IPS-NIHi7 (cell line): ENCODE measurements at regions not wholly inside any gene's neighbourhood (a gene's known extent, or its start where the extent isn't known, plus 50 kb on each side); places are given as distances from the start of the nearest gene placed in this dataset.
A peak's percentile ranks its signal among the peaks of the same experiment; 100 is the strongest.

Experiments used
- DNase-seq: peaks from one replicate; pipeline ENCODE4 v3.0.0; 2012; ENCODE audit warnings: mixed read lengths; ENCODE audit errors: extremely low spot score

- DNase-seq, result no peak
These were observed 138.5 kb downstream of the RBM26 start for GRCh38 chr13:79267560-79267959.

- no peak for DNase-seq
These were observed 147.6 kb downstream of the RBM26 start for GRCh38 chr13:79258489-79258888.

GRCh38 chr13:79246578-79246949, 159.5 kb downstream of the RBM26 start:
- no peak for DNase-seq

- peak; percentile 28 for DNase-seq
These were observed 160.0 kb downstream of the RBM26 start for GRCh38 chr13:79245937-79246577.

- DNase-seq, result no peak
These were observed 164.4 kb downstream of the RBM26 start for GRCh38 chr13:79241697-79242096.

DNA sequence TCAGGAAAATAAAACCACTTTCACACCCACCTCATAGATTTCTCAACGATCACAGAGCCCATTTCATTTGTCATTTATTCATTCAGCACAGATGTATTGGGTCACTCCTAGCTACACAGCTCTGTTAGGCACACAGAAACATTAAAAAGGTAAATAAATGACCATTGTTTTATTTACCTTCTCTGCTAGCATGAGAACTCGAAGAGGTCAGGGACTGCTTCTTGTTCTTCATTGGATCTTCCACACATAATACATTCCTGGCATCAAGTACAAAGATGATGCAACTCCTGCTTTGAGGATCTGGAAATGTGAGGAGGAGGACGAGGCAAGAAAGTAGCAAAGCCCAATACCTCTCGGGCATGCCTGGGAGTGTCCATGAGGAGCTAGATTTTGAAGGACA, 168.1 kb downstream of the RBM26 start:
- DNase-seq, result no peak

GRCh38 chr13:79231887-79232286, 174.2 kb downstream of the RBM26 start:
- DNase-seq, result no peak

- DNase-seq, result no peak
These were observed 176.3 kb downstream of the RBM26 start for GRCh38 chr13:79229761-79230160.

GRCh38 chr13:79228972-79229371, 177.1 kb downstream of the RBM26 start:
- DNase-seq, result no peak

DNA sequence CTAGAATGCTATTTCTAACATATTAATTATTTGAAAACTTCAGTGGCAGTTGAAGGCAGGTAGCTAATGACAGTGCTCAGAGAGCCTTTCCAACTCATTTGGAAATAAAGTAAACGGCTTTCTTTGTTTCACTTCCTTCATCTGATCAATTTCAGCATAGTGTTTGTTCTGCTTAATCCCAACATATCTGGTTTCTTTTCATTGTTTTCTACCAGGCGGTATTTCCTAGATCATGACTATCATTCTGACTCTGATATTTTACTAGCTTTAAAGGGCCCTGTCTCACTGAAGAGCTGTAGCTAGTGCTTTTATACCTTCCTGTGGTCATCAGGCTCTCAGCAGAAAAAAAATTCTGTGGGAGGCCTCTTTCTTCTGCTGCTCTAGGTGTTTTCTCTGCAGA, 178.6 kb downstream of the RBM26 start:
- no peak for DNase-seq

- DNase-seq, result peak; percentile 39
These were observed 179.1 kb downstream of the RBM26 start for GRCh38 chr13:79226938-79227337.

DNA sequence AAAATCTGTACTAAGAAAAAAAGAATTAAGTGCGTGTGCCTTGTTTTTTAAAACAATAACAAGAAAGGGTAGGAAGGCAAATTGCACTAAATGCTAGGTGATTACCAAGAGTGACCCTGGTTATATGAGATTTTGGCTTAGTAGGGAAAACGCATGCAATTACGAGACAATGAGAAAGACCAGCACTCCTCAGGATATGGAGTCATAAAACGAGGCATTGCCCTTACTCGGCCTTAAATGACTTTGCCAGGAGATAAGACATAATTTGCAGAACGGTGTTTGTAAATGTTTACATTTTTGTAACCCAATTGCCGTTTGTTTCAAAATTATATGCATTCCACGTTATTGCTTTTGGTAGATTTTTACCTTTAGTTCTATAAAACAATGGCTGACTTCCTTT, 179.8 kb downstream of the RBM26 start:
- DNase-seq, result no peak

DNA sequence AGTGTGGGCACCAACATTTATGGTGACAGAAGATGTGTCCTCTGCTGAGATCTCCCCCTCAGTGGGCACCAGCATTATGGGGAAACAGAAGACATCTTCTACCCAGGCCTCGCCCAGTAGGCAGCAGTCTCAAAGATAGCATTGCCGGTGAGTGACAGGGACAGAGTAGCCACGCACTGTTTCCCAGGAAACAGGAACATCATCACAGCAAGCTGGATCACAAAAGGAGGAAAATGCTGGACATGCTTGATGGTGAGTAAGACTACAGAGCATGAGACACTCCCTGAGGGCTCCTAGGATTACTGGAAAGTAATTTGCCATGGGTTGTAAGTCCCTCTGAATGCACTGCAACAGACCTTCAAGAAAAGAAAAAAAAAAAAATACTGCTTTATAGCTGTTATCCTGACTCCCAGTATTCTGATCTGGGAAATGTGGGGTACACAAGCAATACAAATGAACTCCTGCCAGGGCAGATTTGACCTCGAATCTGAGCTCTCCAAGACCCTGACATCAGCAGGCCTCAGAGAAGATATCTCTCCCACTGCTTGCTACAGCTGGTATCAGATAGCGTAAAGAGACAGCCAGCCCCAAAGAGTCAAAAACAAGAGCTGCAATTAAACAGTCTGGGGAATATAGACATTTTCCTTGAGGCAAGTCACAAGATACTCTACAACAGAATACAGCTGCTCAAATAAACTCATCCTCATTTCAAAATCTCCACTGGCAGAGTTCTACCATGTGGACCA, 180.4 kb downstream of the RBM26 start:
- no peak for DNase-seq

DNA sequence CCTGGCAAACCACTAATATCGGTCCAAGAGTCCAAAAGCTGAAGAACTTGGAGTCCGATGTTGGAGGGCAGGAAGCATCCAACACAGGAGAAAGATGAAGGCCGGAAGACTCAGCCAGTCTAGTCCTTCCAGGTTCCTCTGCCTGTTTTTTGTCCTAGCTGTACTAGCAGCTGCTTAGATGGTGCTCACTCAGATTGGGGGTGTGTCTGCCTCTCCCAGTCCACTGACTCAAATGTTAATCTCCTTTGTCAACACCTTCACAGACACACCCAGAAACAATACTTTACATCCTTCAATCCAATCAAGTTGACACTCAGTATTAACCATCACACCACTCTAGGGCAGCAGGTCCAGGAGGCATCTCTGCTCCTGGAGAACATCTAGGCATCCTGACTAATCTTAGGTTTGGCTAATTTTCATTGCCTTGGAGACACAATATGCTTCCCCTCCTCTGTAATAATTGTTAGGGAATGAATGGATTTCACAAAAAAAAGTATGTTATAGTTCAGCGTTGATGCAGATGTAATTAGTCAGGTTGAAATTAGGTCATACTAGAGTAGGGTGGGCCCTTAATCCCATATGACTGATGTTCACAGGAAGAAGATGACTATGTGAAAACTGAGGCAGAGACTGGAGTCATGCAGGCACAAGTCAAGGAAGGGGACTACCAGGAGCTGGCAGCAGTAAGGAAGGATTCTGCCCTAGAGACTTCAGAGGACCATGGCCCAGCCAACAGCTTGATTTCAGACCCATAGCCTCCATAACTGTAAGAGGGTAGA, 183.4 kb downstream of the RBM26 start:
- no peak for DNase-seq

GRCh38 chr13:79212064-79212619, 193.9 kb downstream of the RBM26 start:
- DNase-seq, result no peak

- no peak for DNase-seq
These were observed 194.7 kb downstream of the RBM26 start for GRCh38 chr13:79211377-79211776.

- no peak for DNase-seq
These were observed 208.1 kb downstream of the RBM26 start for GRCh38 chr13:79197933-79198332.

DNA sequence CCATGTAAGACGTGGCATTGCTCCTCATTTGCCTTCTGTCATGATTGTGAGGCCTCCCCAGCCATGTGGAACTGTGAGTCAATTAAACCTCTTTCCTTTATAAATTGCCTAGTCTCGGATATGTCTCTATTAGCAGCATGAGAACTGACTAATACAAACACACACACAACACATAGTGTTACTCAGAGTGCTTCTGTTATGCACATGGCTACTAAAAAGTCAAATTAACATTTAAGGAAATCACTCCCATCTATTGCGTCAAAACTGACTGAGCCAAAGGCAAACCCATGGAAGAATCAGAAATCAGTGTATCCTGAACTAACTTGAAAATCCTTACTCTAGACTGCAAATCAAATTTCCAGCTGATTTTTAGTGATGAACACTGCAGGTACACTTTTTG, 209.2 kb downstream of the RBM26 start:
- no peak for DNase-seq

DNA sequence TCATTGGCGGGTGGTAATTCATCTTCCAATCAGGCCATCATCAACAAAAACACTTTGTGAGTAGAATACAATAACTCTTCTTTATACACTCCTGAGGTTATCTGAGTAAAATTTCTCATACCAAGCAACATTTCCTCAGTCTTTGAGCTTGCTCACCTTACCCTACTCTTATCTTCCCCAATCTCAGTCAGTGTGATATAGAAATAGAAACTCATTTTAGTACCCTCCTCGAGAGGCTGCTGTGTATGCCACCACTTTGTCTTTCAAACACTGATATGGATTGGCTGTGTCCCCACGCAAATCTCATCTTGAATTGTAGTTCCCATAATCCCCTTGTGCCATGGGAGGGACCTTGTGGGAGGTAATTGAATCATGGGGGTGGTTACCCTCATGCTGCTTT, 209.7 kb downstream of the RBM26 start:
- DNase-seq, result no peak

- no peak for DNase-seq
These were observed 211.3 kb downstream of the RBM26 start for GRCh38 chr13:79194727-79195126.

GRCh38 chr13:79194272-79194671, 211.8 kb downstream of the RBM26 start:
- DNase-seq, result no peak

DNA sequence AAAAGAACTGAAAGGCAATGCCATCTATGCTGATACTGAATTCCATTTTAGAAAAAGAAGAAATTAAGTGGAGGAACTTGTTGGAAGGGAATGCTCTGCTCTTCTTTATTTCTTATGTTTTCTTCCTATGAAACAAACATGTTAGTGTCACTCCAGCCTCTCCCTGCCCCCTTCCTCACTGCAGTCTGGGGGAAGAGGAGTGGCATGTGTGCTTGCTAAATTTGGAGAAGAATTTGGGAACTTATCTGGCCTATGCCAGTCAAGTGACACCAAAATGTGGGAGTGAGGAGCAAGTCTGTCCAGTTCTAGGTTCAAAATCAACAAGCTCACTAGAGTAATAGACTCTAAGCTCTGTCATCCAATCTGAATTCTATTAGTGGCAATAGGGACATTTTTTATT, 214.6 kb downstream of the RBM26 start:
- no peak for DNase-seq

GRCh38 chr13:79190932-79191331, 215.1 kb downstream of the RBM26 start:
- DNase-seq, result no peak
